ENCODE measurements at regions not wholly inside any gene's neighbourhood (a gene's known extent, or its start where the extent isn't known, plus 50 kb on each side); places are given as distances from the start of the nearest gene placed in this dataset.

GRCh38 chr13:76020421-76020955 lies 384.4 kb downstream of the LMO7 start:
- Mint-ChIP-seq H3K27ac (no peak overlapping the region), H3K4me3 (no peak overlapping the region), H3K9me3 (no peaks in the 10 kb centered on the region), H3K36me3 (ENCODE audit: low read depth) (no peaks in the 10 kb centered on the region), H3K27me3 (ENCODE audit: low read depth) (peaks cover 2% of the 10 kb centered on the region), H3K4me1 (ENCODE audit: low read depth) (no peaks in the 10 kb centered on the region)
- CTCF ChIA-PET = interaction anchor here (0.8 kb wide), 1 partner anchor 169 kb away, joined by 3 read pairs; no protein-coding TSS in a partner anchor
- intact Hi-C loops (cut with micrococcal nuclease) = no loop called here
- DNase-seq = no peak

DNA sequence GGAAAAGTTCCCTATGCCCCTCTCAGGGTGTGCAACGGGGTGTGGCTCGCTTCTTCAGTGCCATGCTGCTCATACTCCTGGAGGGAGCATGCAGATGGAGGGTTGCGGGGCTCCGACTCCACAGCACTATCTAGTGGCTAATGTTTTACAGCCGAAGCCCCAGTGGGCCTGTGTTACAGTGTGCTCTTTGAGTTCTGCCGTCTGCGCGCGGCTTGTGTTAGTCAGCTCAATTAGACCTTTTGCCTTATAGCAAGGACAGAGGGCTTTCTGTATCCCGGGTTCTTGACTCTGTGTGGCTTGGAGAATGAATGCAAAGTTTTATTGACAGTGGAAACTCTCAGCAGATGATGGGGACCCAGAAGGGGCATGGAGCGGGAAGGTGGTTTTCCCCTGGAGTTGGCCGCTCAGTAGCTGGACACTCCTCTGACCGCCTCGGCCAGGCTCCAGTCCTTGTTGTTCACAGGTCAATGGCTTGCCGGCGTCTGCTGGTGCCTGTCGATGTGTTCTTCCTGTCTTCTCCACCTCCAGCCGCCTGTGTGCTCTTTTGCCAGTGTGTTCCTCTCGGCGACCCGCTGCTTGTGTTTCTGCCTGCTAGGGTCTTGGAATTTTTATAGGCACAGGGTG lies 383.4 kb downstream of the LMO7 start:
- intact Hi-C loops (cut with micrococcal nuclease) = loop anchor here (10.0 kb wide), 1 partner anchor 455 kb away; no protein-coding TSS in a partner anchor

GRCh38 chr13:76017861-76018556 lies 381.9 kb downstream of the LMO7 start:
- CTCF ChIA-PET = interaction anchor here (0.6 to 3.5 kb wide), 9 partner anchors 12 to 322 kb away, joined by 3 to 18 read pairs (median 4); no protein-coding TSS in a partner anchor
- intact Hi-C loops (cut with micrococcal nuclease) = loop anchor here (1.0 to 10.0 kb wide), 2 partner anchors 322 to 457 kb away; no protein-coding TSS in a partner anchor

More for the DNA sequence above, 383.4 kb downstream of the LMO7 start:
- Mint-ChIP-seq H3K9me3 (no peaks in the 10 kb centered on the region), H3K4me3 (no peak overlapping the region), H3K36me3 (ENCODE audit: low read depth) (no peaks in the 10 kb centered on the region), H3K27ac (no peak overlapping the region), H3K27me3 (ENCODE audit: low read depth) (no peaks in the 10 kb centered on the region), H3K4me1 (ENCODE audit: low read depth) (no peaks in the 10 kb centered on the region)
- peak; percentile 10 for DNase-seq
- CTCF ChIA-PET = interaction anchor here (2.6 kb wide), 1 partner anchor 324 kb away, joined by 9 read pairs; no protein-coding TSS in a partner anchor

GRCh38 chr13:76016799-76017400 lies 380.8 kb downstream of the LMO7 start:
- Mint-ChIP-seq H3K27ac (no peak overlapping the region), H3K36me3 (ENCODE audit: low read depth) (no peaks in the 10 kb centered on the region), H3K4me3 (no peak overlapping the region), H3K27me3 (ENCODE audit: low read depth) (no peaks in the 10 kb centered on the region), H3K9me3 (no peaks in the 10 kb centered on the region), H3K4me1 (ENCODE audit: low read depth) (no peaks in the 10 kb centered on the region)
- DNase-seq = peak; percentile 52
- CTCF ChIA-PET = interaction anchor here (0.6 to 3.5 kb wide), 7 partner anchors 12 to 321 kb away, joined by 3 to 18 read pairs (median 5); no protein-coding TSS in a partner anchor
- intact Hi-C loops (cut with micrococcal nuclease) = loop anchor here (1.0 to 10.0 kb wide), 3 partner anchors 141 to 458 kb away; no protein-coding TSS in a partner anchor

More at GRCh38 chr13:76017861-76018556, 381.9 kb downstream of the LMO7 start:
- Mint-ChIP-seq H3K9me3 (no peaks in the 10 kb centered on the region), H3K4me3 (no peak overlapping the region), H3K27me3 (ENCODE audit: low read depth) (no peaks in the 10 kb centered on the region), H3K4me1 (ENCODE audit: low read depth) (no peaks in the 10 kb centered on the region), H3K36me3 (ENCODE audit: low read depth) (no peaks in the 10 kb centered on the region), H3K27ac (no peak overlapping the region)
- DNase-seq = no peak

- Mint-ChIP-seq H3K4me3 (no peak overlapping the region), H3K9me3 (no peaks in the 10 kb centered on the region), H3K4me1 (ENCODE audit: low read depth) (no peaks in the 10 kb centered on the region), H3K27me3 (ENCODE audit: low read depth) (no peaks in the 10 kb centered on the region), H3K36me3 (ENCODE audit: low read depth) (no peaks in the 10 kb centered on the region), H3K27ac (no peak overlapping the region)
- intact Hi-C loops (cut with micrococcal nuclease) = loop anchor here (10.0 kb wide), 1 partner anchor 460 kb away; no protein-coding TSS in a partner anchor
- DNase-seq = no peak
- CTCF ChIA-PET = no interaction called here
Measured at GRCh38 chr13:76014406-76015318, 378.5 kb downstream of the LMO7 start.

GRCh38 chr13:76012091-76012721 lies 376.1 kb downstream of the LMO7 start:
- Mint-ChIP-seq H3K4me1 (ENCODE audit: low read depth) (no peaks in the 10 kb centered on the region), H3K36me3 (ENCODE audit: low read depth) (no peaks in the 10 kb centered on the region), H3K27ac (no peak overlapping the region), H3K27me3 (ENCODE audit: low read depth) (no peaks in the 10 kb centered on the region), H3K4me3 (no peak overlapping the region), H3K9me3 (no peaks in the 10 kb centered on the region)
- DNase-seq = no peak
- intact Hi-C loops (cut with micrococcal nuclease) = loop anchor here (10.0 kb wide), 1 partner anchor 463 kb away; no protein-coding TSS in a partner anchor
- CTCF ChIA-PET = no interaction called here

DNA sequence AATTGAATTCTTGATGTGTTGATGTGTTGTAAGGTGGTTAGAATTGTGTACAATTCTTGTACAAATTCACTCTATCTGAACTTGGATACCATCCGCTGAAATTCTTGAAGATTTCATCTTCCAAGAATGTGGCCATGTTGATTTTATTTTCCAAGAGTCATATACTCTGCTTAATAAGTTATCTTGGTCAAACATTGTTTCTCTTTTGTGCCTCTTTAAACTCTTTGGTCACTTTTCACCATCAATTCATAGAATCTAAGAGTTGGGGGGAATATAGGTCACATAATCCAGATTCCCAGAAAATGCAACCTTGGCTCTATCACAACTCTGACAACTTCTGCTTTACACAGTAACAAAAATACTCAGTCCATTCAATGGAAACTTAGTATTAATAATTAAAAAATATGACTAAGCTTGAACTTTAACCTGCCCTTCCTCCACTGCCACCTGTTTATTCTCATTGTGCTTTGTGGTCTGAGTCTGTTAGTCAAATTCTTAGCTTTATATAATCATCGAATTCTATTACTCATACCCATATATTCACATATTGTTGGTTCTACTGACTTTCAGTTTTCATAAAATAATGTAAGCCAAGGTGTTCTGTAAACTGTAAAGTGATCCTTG lies 373.2 kb downstream of the LMO7 start:
- Mint-ChIP-seq H3K4me1 (ENCODE audit: low read depth) (no peaks in the 10 kb centered on the region), H3K9me3 (no peaks in the 10 kb centered on the region), H3K27ac (no peak overlapping the region), H3K27me3 (ENCODE audit: low read depth) (no peaks in the 10 kb centered on the region), H3K36me3 (ENCODE audit: low read depth) (no peaks in the 10 kb centered on the region), H3K4me3 (no peak overlapping the region)
- DNase-seq = no peak
- intact Hi-C loops (cut with micrococcal nuclease) = no loop called here
- CTCF ChIA-PET = no interaction called here

DNA sequence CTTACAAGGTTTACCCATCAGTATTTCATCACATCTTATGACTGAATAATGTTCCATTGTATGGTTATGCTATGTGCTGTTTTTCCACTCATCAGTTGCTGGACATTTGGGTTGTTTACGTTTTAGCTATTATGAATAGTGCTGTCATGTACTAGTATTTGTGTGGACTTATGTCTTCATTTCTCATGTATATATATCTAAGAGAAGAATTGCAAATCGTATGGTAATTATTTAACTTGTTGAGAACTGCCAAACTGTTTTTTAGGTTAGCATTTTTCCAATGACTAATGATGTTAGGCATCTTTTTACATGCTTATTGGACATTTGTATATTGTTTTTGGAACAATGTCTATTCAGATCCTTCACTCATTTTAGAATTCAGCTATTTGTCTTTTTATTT lies 368.3 kb downstream of the LMO7 start:
- H3K36me3 Mint-ChIP-seq (ENCODE audit: low read depth) = no peaks in the 10 kb centered on the region
- DNase-seq = no peak
- CTCF ChIA-PET = interaction anchor here (0.6 to 2.5 kb wide), 3 partner anchors 12 to 134 kb away, joined by 3 to 6 read pairs (median 3); no protein-coding TSS in a partner anchor

DNA sequence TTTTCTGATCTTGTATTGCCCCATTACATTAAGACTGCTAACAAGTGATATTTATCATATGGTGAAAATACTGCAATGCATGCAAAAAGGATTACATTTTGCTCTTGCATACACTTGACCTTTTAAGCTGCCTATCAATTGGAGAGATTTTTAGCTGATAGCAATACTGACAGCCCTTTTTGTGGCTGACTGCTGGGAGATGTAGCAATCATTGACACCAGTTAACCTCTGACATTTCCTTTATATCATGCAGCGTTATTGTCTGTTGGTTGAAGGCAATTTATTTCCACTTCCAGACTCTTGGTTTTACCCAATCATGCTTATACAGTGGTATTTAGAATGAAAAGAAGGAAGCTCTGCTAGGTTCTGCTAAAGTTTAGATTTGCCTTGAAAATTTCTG lies 364.0 kb downstream of the LMO7 start:
- H3K36me3 Mint-ChIP-seq (ENCODE audit: low read depth) = no peaks in the 10 kb centered on the region
- no peak overlapping the region for H3K4me3 Mint-ChIP-seq
- no peak overlapping the region for H3K27ac Mint-ChIP-seq
- no peaks in the 10 kb centered on the region for H3K4me1 Mint-ChIP-seq (ENCODE audit: low read depth)
- no peak for DNase-seq
- no peaks in the 10 kb centered on the region for H3K9me3 Mint-ChIP-seq
- intact Hi-C loops (cut with micrococcal nuclease) = no loop called here
- H3K27me3 Mint-ChIP-seq (ENCODE audit: low read depth) = no peaks in the 10 kb centered on the region
- CTCF ChIA-PET = interaction anchor here (1.4 kb wide), 1 partner anchor 304 kb away, joined by 3 read pairs; no protein-coding TSS in a partner anchor

More for the DNA sequence above, 368.3 kb downstream of the LMO7 start:
- intact Hi-C loops (cut with micrococcal nuclease) = no loop called here
- Mint-ChIP-seq H3K4me3 (no peak overlapping the region), H3K27ac (no peak overlapping the region), H3K4me1 (ENCODE audit: low read depth) (no peaks in the 10 kb centered on the region), H3K9me3 (no peaks in the 10 kb centered on the region), H3K27me3 (ENCODE audit: low read depth) (no peaks in the 10 kb centered on the region)

GRCh38 chr13:75996582-75996981 lies 360.5 kb downstream of the LMO7 start:
- H3K36me3 Mint-ChIP-seq (ENCODE audit: low read depth) = no peaks in the 10 kb centered on the region
- H3K27me3 Mint-ChIP-seq (ENCODE audit: low read depth) = no peaks in the 10 kb centered on the region
- no peak overlapping the region for H3K4me3 Mint-ChIP-seq
- no peaks in the 10 kb centered on the region for H3K9me3 Mint-ChIP-seq
- no peak overlapping the region for H3K27ac Mint-ChIP-seq
- no peaks in the 10 kb centered on the region for H3K4me1 Mint-ChIP-seq (ENCODE audit: low read depth)
- intact Hi-C loops (cut with micrococcal nuclease) = no loop called here
- CTCF ChIA-PET = no interaction called here
- no peak for DNase-seq

DNA sequence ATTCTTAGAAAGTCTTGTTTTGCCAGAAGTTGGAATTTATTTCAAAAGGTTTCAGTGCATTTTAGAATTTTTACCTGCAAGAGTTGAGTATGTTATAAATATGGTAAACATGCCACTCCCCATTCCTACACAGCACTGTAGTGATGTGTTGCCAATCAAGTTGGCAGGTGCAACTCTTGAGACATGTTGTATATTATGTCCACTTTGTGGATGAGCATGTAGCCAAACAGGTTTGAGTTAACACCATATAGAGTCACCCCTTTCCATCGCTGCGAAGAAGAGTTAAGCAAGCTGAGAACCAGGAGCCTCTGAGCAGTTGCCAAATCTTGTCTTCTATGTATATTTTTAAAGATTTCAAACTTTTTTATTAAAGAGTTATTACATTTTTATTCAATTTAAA lies 359.8 kb downstream of the LMO7 start:
- DNase-seq = no peak
- Mint-ChIP-seq H3K9me3 (no peaks in the 10 kb centered on the region), H3K4me3 (no peak overlapping the region), H3K4me1 (ENCODE audit: low read depth) (no peaks in the 10 kb centered on the region), H3K27ac (no peak overlapping the region), H3K27me3 (ENCODE audit: low read depth) (no peaks in the 10 kb centered on the region), H3K36me3 (ENCODE audit: low read depth) (no peaks in the 10 kb centered on the region)
- CTCF ChIA-PET = no interaction called here
- intact Hi-C loops (cut with micrococcal nuclease) = no loop called here
